ENCODE measurements at regions not wholly inside any gene's neighbourhood (a gene's known extent, or its start where the extent isn't known, plus 50 kb on each side); places are given as distances from the start of the nearest gene placed in this dataset.

DNA sequence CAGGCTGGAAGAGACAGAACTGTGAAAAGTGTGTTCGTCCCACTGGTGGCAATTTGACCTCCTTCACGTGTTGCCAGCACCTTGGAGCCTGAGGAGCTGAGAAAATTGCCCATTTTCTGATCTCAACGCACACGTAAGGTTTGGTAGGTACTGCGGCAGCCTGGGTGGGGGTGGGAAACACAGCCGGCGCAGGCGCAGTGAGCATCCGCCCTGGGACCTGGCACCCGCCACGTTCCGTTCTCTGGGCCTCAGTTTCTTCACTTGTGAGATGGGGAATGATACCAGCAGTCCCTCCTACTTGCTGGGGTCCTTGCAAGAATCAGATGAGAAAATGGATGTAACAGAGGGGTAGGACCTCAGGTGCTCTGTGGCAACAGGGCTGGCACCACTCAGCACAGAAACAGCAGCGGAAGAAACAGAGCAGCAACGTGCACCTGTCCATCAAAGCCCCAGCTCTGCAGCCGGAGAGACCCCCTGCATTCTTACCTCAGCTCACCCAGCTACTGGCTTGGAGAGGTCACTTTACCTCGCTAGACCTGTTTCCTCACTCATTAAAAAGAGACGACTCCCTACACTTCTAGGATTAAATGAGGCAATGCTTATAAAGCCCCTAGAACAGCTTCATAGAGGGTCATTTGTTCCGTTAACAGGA, 458.0 kb upstream of the ID2 start:
- in situ Hi-C loops (cut with MboI; ENCODE audit: low pct_ligation_motif_present in 1 of 4, low pct_unique_long_range_greater_than_20kb in 1 of 4, low sequenced_read_pairs in 3 of 4): no loop called here
- DNase-seq: no peak
- TF ChIP-seq EP300 (IDR thresholded peaks at IDR 0.05; ENCODE audit: low read depth) (no peak), POLR2AphosphoS5 (IDR thresholded peaks at IDR 0.05) (no peak), POLR2A (IDR thresholded peaks at IDR 0.05) (no peak)
- TF ChIP-seq, protein P1, sequence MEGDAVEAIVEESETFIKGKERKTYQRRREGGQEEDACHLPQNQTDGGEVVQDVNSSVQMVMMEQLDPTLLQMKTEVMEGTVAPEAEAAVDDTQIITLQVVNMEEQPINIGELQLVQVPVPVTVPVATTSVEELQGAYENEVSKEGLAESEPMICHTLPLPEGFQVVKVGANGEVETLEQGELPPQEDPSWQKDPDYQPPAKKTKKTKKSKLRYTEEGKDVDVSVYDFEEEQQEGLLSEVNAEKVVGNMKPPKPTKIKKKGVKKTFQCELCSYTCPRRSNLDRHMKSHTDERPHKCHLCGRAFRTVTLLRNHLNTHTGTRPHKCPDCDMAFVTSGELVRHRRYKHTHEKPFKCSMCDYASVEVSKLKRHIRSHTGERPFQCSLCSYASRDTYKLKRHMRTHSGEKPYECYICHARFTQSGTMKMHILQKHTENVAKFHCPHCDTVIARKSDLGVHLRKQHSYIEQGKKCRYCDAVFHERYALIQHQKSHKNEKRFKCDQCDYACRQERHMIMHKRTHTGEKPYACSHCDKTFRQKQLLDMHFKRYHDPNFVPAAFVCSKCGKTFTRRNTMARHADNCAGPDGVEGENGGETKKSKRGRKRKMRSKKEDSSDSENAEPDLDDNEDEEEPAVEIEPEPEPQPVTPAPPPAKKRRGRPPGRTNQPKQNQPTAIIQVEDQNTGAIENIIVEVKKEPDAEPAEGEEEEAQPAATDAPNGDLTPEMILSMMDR (IDR thresholded peaks at IDR 0.05): no peak
- Histone ChIP-seq H3K27me3 (no peaks in the 10 kb centered on the region), H3K4me3 (no peak overlapping the region), H3K36me3 (no peaks in the 10 kb centered on the region), H3K27ac (no peak overlapping the region), H3K9me3 (no peaks in the 10 kb centered on the region), H3K4me1 (no peaks in the 10 kb centered on the region)
- intact Hi-C loops (cut with DNase I; ENCODE audit: low total_unique reads): no loop called here
- 91% methylated on average over 18 of the region's 18 CpGs; no CpG with 5 or more reads in 1 of the 2 donors for WGBS, 2 donors (ENCODE audit: low coverage in 1 of 2)

GRCh38 chr2:8224347-8225190, 457.3 kb upstream of the ID2 start:
- Histone ChIP-seq H3K27me3 (no peaks in the 10 kb centered on the region), H3K27ac (no peak overlapping the region), H3K9me3 (no peaks in the 10 kb centered on the region), H3K4me1 (peaks cover 0 to 4% (median 0%) of the 10 kb centered on the region in 4 donors), H3K36me3 (no peaks in the 10 kb centered on the region), H3K4me3 (no peak overlapping the region)
- DNase-seq: no peak
- TF ChIP-seq, protein P1 (IDR thresholded peaks at IDR 0.05): no peak
- TF ChIP-seq EP300 (IDR thresholded peaks at IDR 0.05; ENCODE audit: low read depth) (no peak), POLR2A (IDR thresholded peaks at IDR 0.05) (no peak), POLR2AphosphoS5 (IDR thresholded peaks at IDR 0.05) (no peak)
- intact Hi-C loops (cut with DNase I; ENCODE audit: low total_unique reads) (no loop called here), in situ Hi-C loops (cut with MboI; ENCODE audit: low pct_ligation_motif_present in 1 of 4, low pct_unique_long_range_greater_than_20kb in 1 of 4, low sequenced_read_pairs in 3 of 4) (no loop called here)
- WGBS, 2 donors (ENCODE audit: low coverage in 1 of 2): 85 to 88% methylated on average over 8 to 16 of the region's 16 CpGs

- intact Hi-C loops (cut with DNase I; ENCODE audit: low total_unique reads) (no loop called here), in situ Hi-C loops (cut with MboI; ENCODE audit: low pct_ligation_motif_present in 1 of 4, low pct_unique_long_range_greater_than_20kb in 1 of 4, low sequenced_read_pairs in 3 of 4) (no loop called here)
- WGBS, 2 donors (ENCODE audit: low coverage in 1 of 2): 33 to 62% methylated on average over 3 to 5 of the region's 5 CpGs
- Histone ChIP-seq H3K27me3 (no peaks in the 10 kb centered on the region), H3K27ac (no peak overlapping the region), H3K36me3 (no peaks in the 10 kb centered on the region), H3K9me3 (no peaks in the 10 kb centered on the region), H3K4me1 (peaks cover 0 to 4% (median 0%) of the 10 kb centered on the region in 4 donors), H3K4me3 (no peak overlapping the region)
- TF ChIP-seq, protein P1 (IDR thresholded peaks at IDR 0.05): no peak
- TF ChIP-seq POLR2AphosphoS5 (IDR thresholded peaks at IDR 0.05) (no peak), EP300 (IDR thresholded peaks at IDR 0.05; ENCODE audit: low read depth) (no peak), POLR2A (IDR thresholded peaks at IDR 0.05) (no peak)
- DNase-seq: no peak
Observed at GRCh38 chr2:8225266-8225665, 456.6 kb upstream of the ID2 start.

DNA sequence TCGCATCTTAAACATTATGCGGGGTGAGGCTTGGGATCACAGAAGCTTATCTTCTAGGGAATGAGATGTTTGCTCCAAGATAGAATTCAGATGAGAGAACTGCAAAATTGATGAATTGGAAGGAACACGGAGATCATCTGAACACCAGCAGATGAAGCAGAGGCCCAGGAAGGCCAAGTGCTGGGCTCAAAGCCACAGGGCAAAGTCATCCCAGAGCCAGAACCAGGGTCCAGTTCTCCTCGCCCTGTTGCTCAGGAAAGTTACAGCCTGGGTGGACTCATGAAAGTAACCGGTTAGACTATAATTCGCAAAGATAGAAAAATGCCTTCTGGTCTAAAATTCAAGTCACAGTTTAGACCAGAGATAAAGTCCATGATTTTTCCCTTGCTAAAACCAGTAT, 456.1 kb upstream of the ID2 start:
- TF ChIP-seq, protein P1 (IDR thresholded peaks at IDR 0.05): no peak
- no peak for TF ChIP-seq POLR2AphosphoS5 (IDR thresholded peaks at IDR 0.05)
- TF ChIP-seq EP300 (IDR thresholded peaks at IDR 0.05; ENCODE audit: low read depth): no peak
- TF ChIP-seq POLR2A (IDR thresholded peaks at IDR 0.05): no peak
- in situ Hi-C loops (cut with MboI; ENCODE audit: low pct_ligation_motif_present in 1 of 4, low pct_unique_long_range_greater_than_20kb in 1 of 4, low sequenced_read_pairs in 3 of 4): no loop called here
- 92 to 98% methylated on average over 6 of the region's 6 CpGs for WGBS, 2 donors (ENCODE audit: low coverage in 1 of 2)

More for the DNA sequence above, 456.1 kb upstream of the ID2 start:
- no peak for DNase-seq
- H3K27me3 ChIP-seq: no peaks in the 10 kb centered on the region
- H3K27ac ChIP-seq: no peak overlapping the region
- intact Hi-C loops (cut with DNase I; ENCODE audit: low total_unique reads): no loop called here
- H3K4me3 ChIP-seq: no peak overlapping the region
- no peaks in the 10 kb centered on the region for H3K9me3 ChIP-seq
- peaks cover 0 to 4% (median 0%) of the 10 kb centered on the region in 4 donors for H3K4me1 ChIP-seq
- H3K36me3 ChIP-seq: no peaks in the 10 kb centered on the region
